H9 (cell line): ENCODE measurements at regions not wholly inside any gene's neighbourhood (a gene's known extent, or its start where the extent isn't known, plus 50 kb on each side); places are given as distances from the start of the nearest gene placed in this dataset.

Experiments
- DNase-seq: peaks from one replicate; pipeline ENCODE4 v3.0.0-alpha.2; 2017
- H2AFZ ChIP-seq: one replicate; pipeline ENCODE4 v1.6.1; 2013; ENCODE audit warnings: mild to moderate bottlenecking, low read length, control low read depth, moderate library complexity
- H2AK5ac ChIP-seq: 2 replicates; pipeline ENCODE4 v1.6.1; 2013; ENCODE audit warnings: low read length, control low read depth, mixed read lengths; ENCODE audit not compliant: insufficient read length
- H2BK120ac ChIP-seq: one replicate; pipeline ENCODE4 v1.6.1; 2013; ENCODE audit warnings: low read depth, mild to moderate bottlenecking, low read length, control low read depth, inconsistent platforms; ENCODE audit not compliant: poor library complexity, severe bottlenecking
- H2BK12ac ChIP-seq: 2 replicates; pipeline ENCODE4 v1.6.1; 2013; ENCODE audit warnings: low read length, control low read depth, mixed read lengths, low read depth; ENCODE audit not compliant: insufficient read length
- H2BK15ac ChIP-seq: 2 replicates; pipeline ENCODE4 v1.6.1; 2013; ENCODE audit warnings: low read depth, low read length, control low read depth
- H2BK20ac ChIP-seq: one replicate; pipeline ENCODE4 v1.6.1; 2013; ENCODE audit warnings: low read depth, mild to moderate bottlenecking, low read length, control low read depth, inconsistent platforms; ENCODE audit not compliant: poor library complexity, severe bottlenecking
- H2BK5ac ChIP-seq: 2 replicates; pipeline ENCODE4 v1.6.1; 2013; ENCODE audit warnings: low read length, control low read depth, mixed read lengths; ENCODE audit not compliant: insufficient read length
- H3K14ac ChIP-seq: 2 replicates; pipeline ENCODE4 v1.6.1; 2013; ENCODE audit warnings: low read length, control low read depth; ENCODE audit not compliant: insufficient read depth
- H3K18ac ChIP-seq: 2 replicates; pipeline ENCODE4 v1.6.1; 2013; ENCODE audit warnings: low read depth, mild to moderate bottlenecking, mixed read lengths, low read length, control low read depth; ENCODE audit not compliant: insufficient read length
- H3K23ac ChIP-seq: 2 replicates; pipeline ENCODE4 v1.6.1; 2013; ENCODE audit warnings: low read length, control low read depth, mixed read lengths, low read depth; ENCODE audit not compliant: insufficient read length
- H3K23me2 ChIP-seq: 2 replicates; pipeline ENCODE4 v1.6.1; 2013; ENCODE audit warnings: low read depth, mild to moderate bottlenecking, mixed read lengths, low read length, control low read depth; ENCODE audit not compliant: insufficient read length, poor library complexity, severe bottlenecking
- H3K27ac ChIP-seq: 2 replicates; pipeline ENCODE4 v1.5.1; 2013; ENCODE audit warnings: low read length, control low read depth, mixed read lengths, low read depth; ENCODE audit not compliant: insufficient read length
- H3K27me3 ChIP-seq: 2 replicates; pipeline ENCODE4 v1.6.1; 2013; ENCODE audit warnings: low read length, control low read depth, inconsistent platforms; ENCODE audit not compliant: insufficient read depth
- H3K4ac ChIP-seq: 2 replicates; pipeline ENCODE4 v1.6.1; 2013; ENCODE audit warnings: low read depth, mild to moderate bottlenecking, control low read depth, inconsistent platforms, low read length, moderate library complexity
- H3K4me1 ChIP-seq: 2 replicates; pipeline ENCODE4 v1.6.1; 2013; ENCODE audit warnings: low read length, control low read depth, inconsistent platforms; ENCODE audit not compliant: insufficient read depth
- H3K4me2 ChIP-seq: 2 replicates; pipeline ENCODE4 v1.6.1; 2013; ENCODE audit warnings: low read length, control low read depth, mixed read lengths; ENCODE audit not compliant: insufficient read length, insufficient read depth
- H3K56ac ChIP-seq: 2 replicates; pipeline ENCODE4 v1.6.1; 2013; ENCODE audit warnings: low read depth, mild to moderate bottlenecking, mixed read lengths, low read length, control low read depth; ENCODE audit not compliant: insufficient read length
- H3K79me1 ChIP-seq: 2 replicates; pipeline ENCODE4 v1.6.1; 2013; ENCODE audit warnings: low read depth, mild to moderate bottlenecking, moderate library complexity, low read length, control low read depth, inconsistent platforms; ENCODE audit not compliant: insufficient read depth, poor library complexity, severe bottlenecking
- H3K79me2 ChIP-seq: 2 replicates; pipeline ENCODE4 v1.6.1; 2013; ENCODE audit warnings: low read length, control low read depth, inconsistent platforms; ENCODE audit not compliant: insufficient read depth
- H3K9ac ChIP-seq: 2 replicates; pipeline ENCODE4 v1.6.1; 2013; ENCODE audit warnings: low read length, control low read depth, mixed read lengths; ENCODE audit not compliant: insufficient read length; ENCODE audit errors: extremely low read depth
- H3K9me3 ChIP-seq: one replicate; pipeline ENCODE4 v1.6.1; 2013; ENCODE audit warnings: low read depth, low read length, inconsistent platforms; ENCODE audit not compliant: control insufficient read depth
- H3T11ph ChIP-seq: one replicate; pipeline ENCODE4 v1.6.1; 2013; ENCODE audit warnings: mild to moderate bottlenecking, low read length, control low read depth, inconsistent platforms
- H4K20me1 ChIP-seq: one replicate; pipeline ENCODE4 v1.6.1; 2013; ENCODE audit not compliant: control insufficient read depth, insufficient read length, insufficient read depth
- H4K5ac ChIP-seq: 2 replicates; pipeline ENCODE4 v1.6.1; 2013; ENCODE audit warnings: low read depth, mild to moderate bottlenecking, mixed read lengths, low read length, control low read depth; ENCODE audit not compliant: insufficient read length
- H4K8ac ChIP-seq: replicated peaks from 2 replicates; pipeline ENCODE4 v1.6.1; 2013; ENCODE audit warnings: low read length, control low read depth, mixed read lengths, low read depth; ENCODE audit not compliant: insufficient read length
- H4K91ac ChIP-seq: 2 replicates; pipeline ENCODE4 v1.6.1; 2013; ENCODE audit warnings: low read depth, mild to moderate bottlenecking, moderate library complexity, mixed read lengths, low read length, control low read depth; ENCODE audit not compliant: insufficient read length
- H3K27ac Mint-ChIP-seq, 3 experiments: 2 replicates in 2 of 3; 3 replicates in 1 of 3; pipeline ENCODE4 v1.8.0; 2020 to 2021; ENCODE audit warnings: mixed read lengths in 3 of 3, mild to moderate bottlenecking in 1 of 3, moderate library complexity in 1 of 3
- H3K27me3 Mint-ChIP-seq: 2 replicates; pipeline ENCODE4 v1.8.0; 2021; ENCODE audit warnings: low read depth, mild to moderate bottlenecking, moderate library complexity, mixed read lengths
- H3K36me3 Mint-ChIP-seq, 3 experiments: 2 replicates in 2 of 3; 3 replicates in 1 of 3; pipeline ENCODE4 v1.8.0; 2020 to 2021; ENCODE audit warnings: low read depth in 3 of 3, mixed read lengths in 3 of 3; ENCODE audit not compliant: insufficient read depth in 1 of 3
- H3K4me1 Mint-ChIP-seq, 2 experiments: 2 replicates each; pipeline ENCODE4 v1.8.0; 2020; ENCODE audit warnings: mixed read lengths in 2 of 2
- H3K4me3 Mint-ChIP-seq, 2 experiments: 2 replicates in 1 of 2; 3 replicates in 1 of 2; pipeline ENCODE4 v1.8.0; 2020 to 2021; ENCODE audit warnings: mild to moderate bottlenecking in 2 of 2, mixed read lengths in 2 of 2, moderate library complexity in 1 of 2
- H3K9me3 Mint-ChIP-seq, 2 experiments: 2 replicates in 1 of 2; 3 replicates in 1 of 2; pipeline ENCODE4 v1.8.0; 2020; ENCODE audit warnings: mild to moderate bottlenecking in 2 of 2, mixed read lengths in 2 of 2, moderate library complexity in 1 of 2
- WGBS: extraction: QIAGEN DNeasy Blood & Tissue Kit; methylation state at CpG from one replicate; pipeline ENCODE4 v1.1.7; 2013; ENCODE audit warnings: missing lambda C conversion rate, low lambda C conversion rate, mixed read lengths; ENCODE audit not compliant: insufficient read length; ENCODE audit errors: extremely low coverage; 5-methylcytosine and 5-hydroxymethylcytosine counted together
- TF ChIP-seq, protein P1 (sequence below): fragments of 200-600 bp; sonication (generic); conservative IDR thresholded peaks from 3 replicates; pipeline ENCODE4 v1.8.0; 2021; ENCODE audit warnings: antibody characterized with exemption, mild to moderate bottlenecking

DNA sequence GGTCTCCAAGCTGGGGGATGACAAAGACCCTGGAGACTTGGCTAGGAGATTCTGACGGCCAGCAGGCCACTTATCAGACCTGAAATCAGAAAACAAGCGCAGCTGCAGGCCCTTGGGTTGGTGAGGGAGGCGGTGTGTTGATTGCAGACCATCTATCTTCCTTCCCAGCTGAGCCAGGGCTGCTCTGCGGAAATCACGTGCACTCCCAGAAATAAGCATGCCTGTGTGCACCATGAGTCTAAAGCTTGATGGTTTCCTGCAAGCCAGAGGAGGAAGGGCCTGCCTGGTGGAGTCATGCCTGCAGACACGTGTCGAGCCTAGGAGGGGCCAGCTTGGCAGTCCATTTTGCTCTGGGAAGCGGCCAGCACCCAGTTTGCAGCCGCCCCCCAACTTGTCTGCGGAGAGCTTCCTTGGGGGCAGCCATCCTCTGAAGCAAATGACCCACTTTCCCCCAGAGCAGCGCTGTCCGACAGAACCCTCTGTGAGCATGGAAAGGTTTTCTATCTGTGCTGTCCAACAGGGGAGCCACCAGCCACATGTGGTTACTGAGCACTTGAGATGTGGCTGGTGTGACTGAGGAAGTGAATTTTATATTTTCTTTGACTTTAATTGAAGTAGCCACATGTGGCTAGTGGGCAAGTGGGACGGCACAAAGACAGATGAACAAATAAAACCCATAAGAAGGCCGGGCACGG lies 175.7 kb upstream of the BCOR start:
- H3K27ac ChIP-seq: no peak overlapping the region
- H4K8ac ChIP-seq: no peak overlapping the region
- H2AFZ ChIP-seq: no peak overlapping the region
- H3K56ac ChIP-seq: no peak overlapping the region
- no peaks in the 10 kb centered on the region for H3K79me2 ChIP-seq
- no peak overlapping the region for H3K4ac ChIP-seq
- Mint-ChIP-seq H3K27ac (no peak overlapping the region), H3K27me3 (peaks cover 7% of the 10 kb centered on the region), H3K4me1 (peaks cover 11 to 14% of the 10 kb centered on the region in 2 experiments), H3K9me3 (peaks cover 75% of the 10 kb centered on the region in 2 experiments), H3K4me3 (no peak overlapping the region), H3K36me3 (peaks cover 0 to 8% (median 0%) of the 10 kb centered on the region in 3 experiments; a peak in 3 of 7 replicates)
- no peak overlapping the region for H3K14ac ChIP-seq
- TF ChIP-seq, protein P1, sequence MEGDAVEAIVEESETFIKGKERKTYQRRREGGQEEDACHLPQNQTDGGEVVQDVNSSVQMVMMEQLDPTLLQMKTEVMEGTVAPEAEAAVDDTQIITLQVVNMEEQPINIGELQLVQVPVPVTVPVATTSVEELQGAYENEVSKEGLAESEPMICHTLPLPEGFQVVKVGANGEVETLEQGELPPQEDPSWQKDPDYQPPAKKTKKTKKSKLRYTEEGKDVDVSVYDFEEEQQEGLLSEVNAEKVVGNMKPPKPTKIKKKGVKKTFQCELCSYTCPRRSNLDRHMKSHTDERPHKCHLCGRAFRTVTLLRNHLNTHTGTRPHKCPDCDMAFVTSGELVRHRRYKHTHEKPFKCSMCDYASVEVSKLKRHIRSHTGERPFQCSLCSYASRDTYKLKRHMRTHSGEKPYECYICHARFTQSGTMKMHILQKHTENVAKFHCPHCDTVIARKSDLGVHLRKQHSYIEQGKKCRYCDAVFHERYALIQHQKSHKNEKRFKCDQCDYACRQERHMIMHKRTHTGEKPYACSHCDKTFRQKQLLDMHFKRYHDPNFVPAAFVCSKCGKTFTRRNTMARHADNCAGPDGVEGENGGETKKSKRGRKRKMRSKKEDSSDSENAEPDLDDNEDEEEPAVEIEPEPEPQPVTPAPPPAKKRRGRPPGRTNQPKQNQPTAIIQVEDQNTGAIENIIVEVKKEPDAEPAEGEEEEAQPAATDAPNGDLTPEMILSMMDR: no peak
- H2BK15ac ChIP-seq: 0 out of 2 replicates have a peak overlapping the region, but pooled peaks have one; percentile 32
- H2BK20ac ChIP-seq: no peak overlapping the region
- no peak overlapping the region for H2BK120ac ChIP-seq
- no CpG with 5 or more reads among the region's 15 CpGs for WGBS
- no peaks in the 10 kb centered on the region for H3K27me3 ChIP-seq
- no peaks in the 10 kb centered on the region; the same call in 1 of the 2 replicates for H3K4me1 ChIP-seq
- no peak overlapping the region for H2BK5ac ChIP-seq
- no peaks in the 10 kb centered on the region for H4K20me1 ChIP-seq
- DNase-seq: no peak
- H4K91ac ChIP-seq: no peak overlapping the region
- no peaks in the 10 kb centered on the region for H3K23me2 ChIP-seq
- H4K5ac ChIP-seq: no peak overlapping the region
- no peak overlapping the region for H3K9ac ChIP-seq
- no peak overlapping the region for H3K23ac ChIP-seq
- H3T11ph ChIP-seq: no peak overlapping the region
- H3K79me1 ChIP-seq: no peaks in the 10 kb centered on the region
- H3K9me3 ChIP-seq: no peaks in the 10 kb centered on the region
- H3K18ac ChIP-seq: no peak overlapping the region
- H2AK5ac ChIP-seq: no peak overlapping the region
- H3K4me2 ChIP-seq: no peak overlapping the region
- no peak overlapping the region for H2BK12ac ChIP-seq
